SK-N-SH treated with all-trans-retinoic acid at 6 μM for 48 hours (cell line): ENCODE measurements at regions not wholly inside any gene's neighbourhood (a gene's known extent, or its start where the extent isn't known, plus 50 kb on each side); places are given as distances from the start of the nearest gene placed in this dataset.

Experiments used
- ATAC-seq: fragments of 200-7000 bp; cut with Tn5 transposase; 3 replicates; pipeline ENCODE4 v1.9.1; 2020; ENCODE audit warnings: mild to moderate bottlenecking, moderate library complexity
- CREB5 ChIP-seq: fragments of 250-450 bp; sonication (Bioruptor Pico); IDR thresholded peaks from 2 replicates; pipeline ENCODE4 v1.5.1; 2020; ENCODE audit warnings: low read depth, mild to moderate bottlenecking, moderate library complexity
- CSRNP3 ChIP-seq: fragments of 250-450 bp; sonication (Bioruptor Pico); IDR thresholded peaks from 2 replicates; pipeline ENCODE4 v1.5.1; 2021; ENCODE audit warnings: mild to moderate bottlenecking, moderate library complexity
- GLIS3 ChIP-seq: fragments of 250-450 bp; sonication (Bioruptor Pico); IDR thresholded peaks from 2 replicates; pipeline ENCODE4 v1.5.0; 2020; ENCODE audit warnings: mild to moderate bottlenecking, moderate library complexity
- ISL1 ChIP-seq: fragments of 250-450 bp; sonication (Bioruptor Pico); IDR thresholded peaks from 2 replicates; pipeline ENCODE4 v2.1.2; 2022; ENCODE audit warnings: mild to moderate bottlenecking, moderate library complexity
- OSR1 ChIP-seq: fragments of 250-450 bp; sonication (Bioruptor Pico); IDR thresholded peaks from 2 replicates; pipeline ENCODE4 v1.8.0; 2022; ENCODE audit warnings: moderate library complexity, mild to moderate bottlenecking, inconsistent platforms
- POU6F1 ChIP-seq: fragments of 250-450 bp; sonication (Bioruptor Pico); IDR thresholded peaks from 2 replicates; pipeline ENCODE4 v1.8.0; 2021; ENCODE audit warnings: low read depth, mild to moderate bottlenecking, moderate library complexity, borderline replicate concordance
- PPARA ChIP-seq: fragments of 250-450 bp; sonication (Bioruptor Pico); IDR thresholded peaks from 2 replicates; pipeline ENCODE4 v1.5.0; 2020; ENCODE audit warnings: mild to moderate bottlenecking, borderline replicate concordance
- TOX ChIP-seq: fragments of 250-450 bp; sonication (Bioruptor Pico); IDR thresholded peaks from 2 replicates; pipeline ENCODE4 v1.8.0; 2021; ENCODE audit warnings: mild to moderate bottlenecking, moderate library complexity, borderline replicate concordance
- TSHZ2 ChIP-seq: fragments of 250-450 bp; sonication (Bioruptor Pico); IDR thresholded peaks from 2 replicates; pipeline ENCODE4 v1.5.0; 2020; ENCODE audit warnings: mild to moderate bottlenecking, moderate library complexity
- ZC3H10 ChIP-seq: fragments of 250-450 bp; sonication (Bioruptor Pico); IDR thresholded peaks from 2 replicates; pipeline ENCODE4 v1.5.1; 2021; ENCODE audit warnings: mild to moderate bottlenecking, moderate library complexity
- ZFP3 ChIP-seq: fragments of 250-450 bp; sonication (Bioruptor Pico); IDR thresholded peaks from 2 replicates; pipeline ENCODE4 v1.5.0; 2020; ENCODE audit warnings: mild to moderate bottlenecking, moderate library complexity
- ZFP30 ChIP-seq: fragments of 450-650 bp; formaldehyde crosslinking; IDR thresholded peaks from 2 replicates; pipeline ENCODE4 v1.5.0; 2022; ENCODE audit warnings: mild to moderate bottlenecking, moderate library complexity
- ZNF565 ChIP-seq: fragments of 450-650 bp; formaldehyde crosslinking; conservative IDR thresholded peaks from 2 replicates; pipeline ENCODE4 v1.5.0; 2020; ENCODE audit warnings: low read depth, mild to moderate bottlenecking, moderate library complexity
- ZNF70 ChIP-seq: fragments of 450-650 bp; formaldehyde crosslinking; IDR thresholded peaks from 2 replicates; pipeline ENCODE4 v1.5.0; 2020; ENCODE audit warnings: mild to moderate bottlenecking, moderate library complexity
- ZNF8 ChIP-seq: fragments of 450-650 bp; formaldehyde crosslinking; IDR thresholded peaks from 2 replicates; pipeline ENCODE4 v1.5.0; 2020; ENCODE audit warnings: mild to moderate bottlenecking, moderate library complexity

GRCh38 chr15:35206060-35206675 is 121.1 kb upstream of the NANOGP8 start (continued):
- no peak for TF ChIP-seq TSHZ2

GRCh38 chr15:35198197-35198596 is 113.1 kb upstream of the NANOGP8 start:
- no peak for TF ChIP-seq CREB5 (CRISPR knock-in tag)
- TF ChIP-seq ZC3H10 (CRISPR knock-in tag), result no peak
- TF ChIP-seq POU6F1 (CRISPR knock-in tag), result no peak
- no peak for ATAC-seq

- TF ChIP-seq ZFP3 (CRISPR knock-in tag), result no peak
- TF ChIP-seq TSHZ2, result no peak
- TF ChIP-seq TOX (CRISPR knock-in tag), result no peak
- TF ChIP-seq PPARA (CRISPR knock-in tag), result no peak
- TF ChIP-seq OSR1 (CRISPR knock-in tag), result no peak
- TF ChIP-seq ZFP30, result no peak
- TF ChIP-seq ZNF565 (CRISPR knock-in tag), result no peak
- TF ChIP-seq GLIS3 (CRISPR knock-in tag), result no peak
- TF ChIP-seq ZNF8, result no peak
- TF ChIP-seq CREB5 (CRISPR knock-in tag), result no peak
- no peak for TF ChIP-seq CSRNP3 (CRISPR knock-in tag)
- TF ChIP-seq POU6F1 (CRISPR knock-in tag), result no peak
- TF ChIP-seq ISL1 (CRISPR knock-in tag), result no peak
- no peak for TF ChIP-seq ZNF70
- ATAC-seq, result no peak
These were observed 112.7 kb upstream of the NANOGP8 start for GRCh38 chr15:35197754-35198153.
